ENCODE measurements at regions not wholly inside any gene's neighbourhood (a gene's known extent, or its start where the extent isn't known, plus 50 kb on each side); places are given as distances from the start of the nearest gene placed in this dataset.

- TF ChIP-seq POLR2A (IDR thresholded peaks at IDR 0.05), result no peak
- no peak for TF ChIP-seq CTCF (IDR thresholded peaks at IDR 0.05)
Observed at GRCh38 chr7:19565602-19566001, 143.2 kb downstream of the POLR1F start.

Measured in Peyer's patch (tissue), 4 donors.